Occipital lobe (tissue), 1 donor: ENCODE measurements at regions not wholly inside any gene's neighbourhood (a gene's known extent, or its start where the extent isn't known, plus 50 kb on each side); places are given as distances from the start of the nearest gene placed in this dataset.
"Not testable (repeated sequence)": the region's sequence is repeated elsewhere in the genome, so short reads cannot be mapped to it uniquely, and the experiment has no call there.

Source experiments
- DNase-seq: peaks from one replicate; lab custom pipeline; 2025; lab: John Stamatoyannopoulos, UW

DNA sequence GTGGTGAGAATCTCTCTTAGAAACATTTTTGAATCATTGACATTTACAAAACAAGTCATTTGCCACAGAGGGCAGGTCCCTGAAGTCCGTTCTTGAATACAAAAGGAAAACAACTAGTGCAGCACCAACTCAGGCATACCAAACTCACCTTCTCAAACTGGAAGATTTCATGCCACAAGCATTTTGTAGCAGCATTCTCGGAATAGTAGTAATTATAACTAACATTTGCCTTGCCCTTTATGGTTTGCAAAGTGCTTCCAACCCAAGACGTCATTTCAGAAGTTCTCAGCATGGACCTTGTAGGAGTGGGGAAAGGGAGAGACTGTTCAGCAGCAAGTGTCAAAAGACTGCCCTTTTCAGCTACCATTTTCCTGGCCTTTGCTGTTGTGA, 344.6 kb downstream of the RFC3 start:
- DNase-seq: no peak

DNA sequence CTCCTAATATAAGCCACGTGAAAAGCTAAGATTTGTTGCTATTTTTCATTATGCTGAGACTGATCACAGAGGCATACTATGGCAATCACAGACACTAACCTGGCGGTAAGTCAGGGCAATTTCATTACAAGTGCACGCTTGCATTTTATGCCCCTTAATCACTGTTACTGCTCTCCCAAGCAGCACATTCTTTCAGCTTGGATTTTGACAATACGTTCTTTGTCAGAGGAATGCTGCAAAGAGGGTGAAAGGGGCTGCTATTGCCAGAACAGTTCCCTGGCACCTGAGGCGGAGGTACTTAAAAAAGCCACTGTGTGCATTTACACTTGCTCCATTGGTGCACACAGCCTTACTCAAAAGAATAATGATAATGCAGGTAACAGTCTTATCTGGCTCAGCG, 346.6 kb downstream of the RFC3 start:
- no peak for DNase-seq

DNA sequence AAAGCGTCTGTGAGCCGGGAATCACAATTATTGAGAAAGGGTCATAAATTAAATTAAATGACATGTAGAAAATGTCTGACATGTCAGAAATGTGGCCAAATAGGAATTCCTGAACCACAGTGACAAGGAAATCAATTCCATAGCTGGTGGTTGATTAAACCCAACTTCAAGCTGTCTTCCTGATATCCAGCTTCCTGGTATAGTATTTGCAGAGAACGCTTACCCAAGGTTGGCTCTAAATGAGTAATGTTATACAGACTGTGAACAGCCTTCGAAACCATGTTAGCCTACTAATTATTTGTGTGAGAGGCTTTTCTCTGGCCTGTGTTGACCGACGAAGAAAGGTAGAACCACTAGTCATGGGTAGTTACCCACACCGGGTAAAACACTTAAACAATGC, 347.2 kb downstream of the RFC3 start:
- DNase-seq: no peak

DNA sequence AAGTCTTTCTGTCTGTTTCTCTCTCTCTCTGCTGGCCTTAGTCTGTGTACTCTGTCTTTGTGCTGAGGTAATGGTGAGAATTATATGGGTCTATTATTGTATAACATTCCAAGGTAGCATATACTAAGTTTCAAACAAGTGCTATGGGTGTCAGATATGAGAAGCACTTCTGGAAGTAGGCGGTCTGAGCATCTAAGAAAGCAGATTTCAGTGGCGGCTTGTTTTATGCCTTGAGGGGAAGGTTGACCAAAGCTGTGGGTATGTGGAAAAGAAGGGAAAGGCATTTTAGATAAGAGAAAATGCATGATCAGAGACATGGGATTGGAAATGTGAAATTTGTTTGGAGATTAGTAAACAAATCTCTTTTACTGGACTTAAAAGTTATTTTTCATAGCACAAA, 348.5 kb downstream of the RFC3 start:
- DNase-seq: no peak

DNA sequence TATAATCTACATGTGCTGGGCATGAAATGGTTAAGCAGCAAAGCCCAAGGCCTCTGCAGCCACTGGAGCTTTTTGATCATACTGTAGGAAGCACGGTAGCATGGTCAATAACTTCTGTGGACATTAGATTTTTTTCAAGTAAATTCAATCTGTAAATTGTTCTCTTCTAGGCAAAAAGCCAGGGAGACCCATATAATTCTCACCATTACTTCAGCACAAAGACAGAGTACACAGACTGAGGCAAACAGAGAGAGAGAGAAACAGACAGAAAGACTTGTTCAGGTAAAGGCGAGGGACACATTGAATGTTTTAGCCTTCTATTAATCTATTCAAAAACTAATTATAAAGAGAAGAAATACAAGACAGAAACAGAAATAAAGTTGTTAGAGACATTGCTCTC, 349.4 kb downstream of the RFC3 start:
- no peak for DNase-seq

DNA sequence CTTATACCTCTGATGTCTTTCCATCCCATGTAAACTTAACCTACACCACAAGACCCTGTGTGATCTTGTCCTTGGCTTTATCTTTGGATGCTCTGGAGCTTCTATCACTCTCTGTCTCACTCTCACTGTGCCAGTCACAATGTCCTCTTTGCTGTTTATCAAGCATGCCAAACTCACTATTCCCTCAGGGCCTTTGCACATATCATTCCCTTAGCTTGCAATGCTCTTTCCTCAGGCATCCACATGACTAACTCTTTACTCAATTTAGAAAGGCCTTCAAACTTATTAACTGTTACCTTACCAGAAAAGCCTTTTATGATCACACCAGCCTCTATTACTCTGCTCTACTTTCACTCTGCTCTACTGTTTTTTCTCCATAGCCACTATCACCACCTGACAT, 354.1 kb downstream of the RFC3 start:
- DNase-seq: no peak

DNA sequence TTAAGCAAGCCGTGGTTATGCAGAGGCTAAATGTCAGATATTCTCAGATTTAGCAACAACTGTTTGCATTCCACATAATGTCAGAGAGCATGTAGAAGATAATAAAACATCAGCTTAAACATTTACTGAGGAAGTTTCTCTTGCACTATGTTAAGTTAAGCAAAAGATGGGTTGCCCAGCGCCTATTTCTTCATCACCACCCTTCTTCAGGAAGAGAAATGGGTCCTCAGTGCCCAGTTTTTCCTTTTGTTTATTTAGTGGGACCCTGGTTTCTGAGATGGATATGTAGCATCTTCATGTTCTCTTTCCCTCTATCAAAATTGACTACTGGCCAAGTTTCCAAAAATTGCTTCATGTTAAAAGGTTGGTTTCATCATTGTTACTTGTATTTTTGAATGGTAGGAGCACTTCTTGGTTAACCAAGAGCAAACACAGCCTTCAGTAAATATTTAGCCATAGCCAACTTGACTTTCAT, 356.8 kb downstream of the RFC3 start:
- no peak for DNase-seq

DNA sequence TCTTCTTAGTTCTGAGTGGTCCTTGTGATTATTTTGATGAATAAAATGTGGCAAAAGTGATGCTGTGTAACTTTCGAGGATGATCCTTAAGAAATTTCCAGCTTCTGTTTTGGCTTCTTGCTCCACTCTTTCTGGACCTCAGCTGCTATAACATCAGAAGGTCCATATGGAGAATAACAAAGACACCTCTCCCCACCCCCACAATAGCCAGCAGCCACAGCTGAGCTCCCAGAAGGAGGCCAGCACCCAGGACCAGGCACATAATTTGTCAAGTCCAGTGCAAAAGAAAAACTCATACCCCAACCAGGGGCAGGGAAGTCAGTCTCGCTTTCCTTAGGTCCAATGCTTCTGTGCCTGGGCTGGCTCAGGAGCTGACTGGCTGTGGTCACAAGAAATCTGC, 357.6 kb downstream of the RFC3 start:
- no peak for DNase-seq

DNA sequence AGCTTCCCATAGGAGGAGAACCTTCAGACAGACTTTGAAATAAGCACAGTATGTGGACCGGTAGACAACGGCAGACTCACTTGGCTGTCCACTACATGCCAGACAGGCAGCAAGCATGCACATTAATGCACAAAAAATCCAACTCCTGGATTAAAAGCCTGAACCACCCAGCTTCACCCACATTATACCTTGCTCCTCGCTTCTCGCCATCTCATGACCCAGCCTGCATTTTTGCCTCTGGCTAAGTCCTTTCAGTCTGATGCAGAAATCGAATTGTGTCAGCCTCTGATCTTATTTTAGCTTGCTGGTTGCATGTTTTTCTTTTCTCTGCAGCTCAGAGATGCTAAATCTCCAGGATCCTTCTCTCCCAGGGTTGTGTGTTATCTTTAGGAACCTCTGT, 358.7 kb downstream of the RFC3 start:
- DNase-seq: peak; percentile 4

DNA sequence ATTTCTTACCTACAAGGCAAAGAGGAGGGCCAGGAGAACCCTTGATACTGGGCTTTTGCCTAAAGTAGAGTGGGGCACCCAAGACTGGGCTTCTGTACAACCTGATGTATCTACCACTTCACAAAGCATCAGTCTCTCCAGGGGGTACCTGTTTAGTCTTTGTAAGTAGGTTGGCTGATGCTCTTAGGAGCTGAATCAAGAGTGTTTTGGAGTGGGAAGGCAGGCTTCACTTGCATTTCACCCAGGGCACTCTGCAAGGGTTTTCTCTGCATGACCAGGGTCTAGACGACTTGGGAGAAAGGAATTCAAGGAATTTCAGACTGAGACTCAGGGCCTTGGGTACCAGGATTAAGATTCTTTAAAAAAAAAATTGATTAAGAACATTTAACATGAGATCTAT, 361.5 kb downstream of the RFC3 start:
- DNase-seq: no peak

DNA sequence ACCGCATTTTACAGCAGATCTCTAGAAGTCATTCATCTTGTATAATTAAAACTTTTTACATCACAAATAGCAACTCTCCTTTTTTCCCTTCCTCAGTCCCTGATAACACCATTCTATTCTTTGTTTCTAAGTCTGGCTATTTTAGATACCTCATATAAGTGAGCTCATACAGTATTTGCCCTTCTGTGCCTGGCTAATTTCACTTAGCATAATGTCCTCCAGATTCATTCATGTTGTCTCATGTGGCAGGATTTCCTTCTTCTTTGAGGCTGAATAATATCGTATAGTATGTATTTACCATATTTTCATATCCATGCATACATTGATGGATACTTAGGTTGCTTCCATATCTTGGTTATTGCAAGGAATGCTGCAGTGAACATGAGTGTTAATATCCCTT, 362.0 kb downstream of the RFC3 start:
- no peak for DNase-seq

DNA sequence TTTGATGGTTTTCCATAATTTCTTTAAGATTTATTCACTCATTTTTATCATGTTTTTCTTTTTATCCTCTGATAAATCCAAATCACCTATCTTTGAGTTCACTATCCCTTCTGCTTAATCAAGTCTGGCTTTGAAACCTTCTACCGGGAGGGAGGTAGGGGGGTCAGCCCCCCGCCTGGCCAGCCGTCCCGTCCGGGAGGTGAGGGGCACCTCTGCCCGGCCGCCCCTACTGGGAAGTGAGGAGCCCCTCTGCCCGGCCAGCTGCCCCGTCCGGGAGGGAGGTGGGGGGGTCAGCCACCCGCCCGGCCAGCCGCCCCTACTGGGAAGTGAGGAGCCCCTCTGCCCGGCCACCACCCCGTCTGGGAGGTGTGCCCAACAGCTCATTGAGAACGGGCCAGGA, 363.3 kb downstream of the RFC3 start:
- DNase-seq: not testable (repeated sequence)

DNA sequence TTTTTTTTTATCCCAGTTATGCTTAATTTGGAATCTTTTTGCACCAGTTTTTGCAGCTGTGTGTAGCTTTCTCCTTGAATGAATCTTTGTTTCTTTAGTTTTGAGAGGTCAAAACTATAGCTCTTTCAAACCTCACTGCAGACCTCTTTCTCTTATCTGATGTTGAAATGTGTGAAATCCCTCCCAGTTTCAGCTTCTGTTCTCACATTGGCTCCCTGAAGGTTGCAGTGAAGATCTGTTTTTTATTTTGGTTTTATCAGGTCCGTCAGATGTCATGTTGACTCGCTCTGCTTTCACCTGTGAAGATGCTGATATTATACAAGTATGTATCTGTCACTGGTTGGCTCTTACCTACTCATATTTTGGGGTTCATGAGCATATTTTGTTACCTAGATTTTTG, 372.0 kb downstream of the RFC3 start:
- DNase-seq: no peak

DNA sequence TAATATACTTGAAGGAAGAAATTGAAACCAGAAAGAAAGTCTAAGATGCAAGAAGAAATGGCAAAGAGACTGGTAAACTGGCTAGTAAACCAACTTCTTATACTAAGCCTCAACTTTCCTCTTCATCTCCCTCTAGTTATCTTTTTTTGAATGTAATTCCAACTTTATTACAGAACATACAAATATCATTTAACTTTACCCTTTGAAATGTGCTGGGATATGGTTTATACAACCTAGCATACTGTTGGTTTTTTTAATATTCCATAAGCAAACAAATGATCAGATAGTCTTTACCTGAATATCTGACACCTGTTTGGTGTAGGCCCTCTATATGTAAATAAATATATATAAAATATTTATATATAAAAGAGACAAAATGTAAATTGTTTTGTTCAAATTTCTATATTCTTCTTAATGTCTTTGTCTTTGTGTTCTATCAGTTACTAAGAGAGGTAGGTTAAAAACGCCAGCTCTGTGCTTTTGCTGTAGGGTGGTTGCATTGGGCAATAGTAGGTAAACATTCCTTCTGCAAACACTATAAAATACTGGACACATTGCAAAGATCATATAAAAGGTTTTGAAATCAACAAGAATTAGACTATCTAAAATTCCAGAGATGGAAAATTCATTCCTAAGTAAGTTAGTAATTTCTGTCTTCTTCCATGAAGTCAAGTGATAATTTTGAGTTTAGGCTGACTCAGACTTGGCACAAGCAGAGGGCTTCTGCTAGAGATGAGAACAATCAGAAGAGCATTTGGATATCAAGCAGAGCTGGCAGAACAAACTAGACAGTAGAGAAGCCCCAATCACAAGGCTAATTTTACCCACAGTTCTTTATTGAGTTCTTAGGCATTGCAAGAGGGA, 383.3 kb downstream of the RFC3 start:
- peak; percentile 10 for DNase-seq

DNA sequence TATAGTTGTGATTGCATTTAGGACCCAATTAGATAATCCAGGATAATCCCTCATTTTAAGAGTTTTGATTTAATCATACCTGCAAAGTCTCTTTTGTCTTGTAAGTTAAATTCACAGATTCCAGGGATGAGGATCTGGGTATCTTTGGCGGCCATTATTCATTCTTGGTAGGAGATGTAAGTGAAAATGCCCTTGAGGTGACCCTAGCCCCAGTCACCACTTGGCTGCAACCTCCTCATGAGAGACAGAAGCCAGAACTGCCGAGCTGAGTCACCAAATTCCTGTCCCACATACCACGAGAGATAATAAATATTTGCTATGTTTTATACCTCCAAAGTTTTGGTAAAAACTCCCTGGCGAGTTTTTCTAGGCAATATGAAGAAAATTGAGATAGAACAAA, 389.4 kb downstream of the RFC3 start:
- no peak for DNase-seq

DNA sequence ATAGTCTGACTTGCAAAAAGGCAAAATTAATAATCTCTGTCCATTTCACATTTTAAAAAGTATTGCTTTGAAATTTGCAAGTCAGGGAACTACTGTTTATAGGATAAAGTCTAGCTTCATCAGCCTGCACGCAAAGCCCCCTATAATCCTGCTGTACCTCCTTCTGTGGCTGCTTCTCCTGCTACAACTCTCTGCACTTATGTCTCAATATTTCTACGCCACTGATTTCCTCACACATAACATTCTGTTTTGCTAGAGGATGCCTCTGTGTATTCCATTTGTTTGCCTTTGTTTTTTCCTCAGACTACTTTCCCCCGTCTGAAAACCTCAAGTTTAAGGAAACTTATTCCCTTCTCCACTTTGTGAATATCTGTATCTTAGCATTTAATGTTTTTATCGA, 389.9 kb downstream of the RFC3 start:
- no peak for DNase-seq

DNA sequence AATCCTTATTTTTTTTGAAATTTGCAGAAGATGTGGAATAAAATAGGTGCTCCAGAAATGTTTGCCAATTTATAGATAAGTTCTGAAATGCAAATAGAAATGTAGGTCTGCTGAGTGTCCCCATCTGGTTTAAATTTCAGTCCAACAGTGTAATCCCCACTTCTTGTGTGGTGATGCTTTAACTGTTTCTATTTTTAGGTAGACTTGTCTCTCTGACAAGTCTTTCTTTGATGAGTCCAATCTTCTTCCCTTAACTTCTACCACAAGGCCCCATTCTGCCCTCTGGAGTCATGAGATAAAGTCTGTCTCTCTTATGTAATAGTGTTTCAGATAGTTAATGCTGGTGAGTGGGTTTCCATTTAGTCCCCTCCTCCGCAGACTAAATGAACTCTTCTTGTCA, 390.4 kb downstream of the RFC3 start:
- no peak for DNase-seq

DNA sequence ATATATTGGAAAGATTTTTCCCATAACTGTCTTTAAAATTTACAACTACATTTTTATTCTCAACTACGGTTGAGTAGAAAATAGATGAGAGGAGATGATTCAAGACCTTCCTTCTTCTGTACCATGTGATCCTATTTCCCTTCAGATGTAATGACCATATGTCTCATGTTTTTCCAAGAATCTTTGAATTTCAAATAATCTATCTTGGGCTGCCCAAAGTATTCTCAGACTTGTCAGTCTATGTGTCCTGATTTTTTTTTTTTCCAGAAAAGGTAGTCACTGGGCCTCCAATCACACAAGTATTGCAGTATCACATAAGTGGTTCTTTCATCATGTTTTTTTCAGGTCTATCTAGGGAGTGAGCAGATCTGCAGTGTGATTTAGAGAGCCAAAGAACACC, 392.4 kb downstream of the RFC3 start:
- no peak for DNase-seq

DNA sequence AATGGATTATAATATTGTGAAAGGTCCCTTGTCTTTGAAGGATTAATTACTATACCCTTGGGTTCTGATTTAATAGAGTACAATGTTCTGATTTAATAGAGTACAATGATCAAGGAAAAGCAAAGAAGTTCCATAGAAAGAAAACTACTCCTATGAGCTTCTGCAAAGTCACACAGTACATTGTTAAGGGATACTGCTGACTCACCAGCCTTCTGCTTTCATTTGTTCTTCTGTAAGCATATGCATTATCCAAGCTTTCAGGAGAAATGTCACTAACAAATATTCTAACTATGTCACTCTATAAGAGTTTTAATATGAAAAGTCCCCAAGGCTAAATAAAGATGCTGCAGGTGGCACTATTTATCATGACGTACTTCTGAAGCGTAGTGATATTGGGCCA, 396.7 kb downstream of the RFC3 start:
- DNase-seq: no peak

DNA sequence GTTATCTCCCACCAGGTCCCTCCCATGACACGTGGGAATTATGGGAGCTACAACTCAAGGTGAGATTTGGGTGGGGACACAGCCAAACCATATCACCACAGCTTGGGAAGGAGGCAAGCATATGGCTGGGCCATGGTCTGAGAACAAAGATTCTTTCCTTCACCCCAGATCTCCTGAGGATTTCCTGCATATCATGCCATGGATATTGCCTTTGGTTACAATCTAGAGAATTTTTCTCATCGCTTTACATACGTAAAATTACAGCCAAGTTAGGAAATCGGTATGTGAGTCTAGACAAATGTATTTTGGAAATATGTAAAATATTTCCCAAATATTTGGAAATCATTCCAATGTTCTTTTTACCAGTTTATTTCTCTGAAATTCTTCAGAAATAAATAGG, 398.3 kb downstream of the RFC3 start:
- no peak for DNase-seq

DNA sequence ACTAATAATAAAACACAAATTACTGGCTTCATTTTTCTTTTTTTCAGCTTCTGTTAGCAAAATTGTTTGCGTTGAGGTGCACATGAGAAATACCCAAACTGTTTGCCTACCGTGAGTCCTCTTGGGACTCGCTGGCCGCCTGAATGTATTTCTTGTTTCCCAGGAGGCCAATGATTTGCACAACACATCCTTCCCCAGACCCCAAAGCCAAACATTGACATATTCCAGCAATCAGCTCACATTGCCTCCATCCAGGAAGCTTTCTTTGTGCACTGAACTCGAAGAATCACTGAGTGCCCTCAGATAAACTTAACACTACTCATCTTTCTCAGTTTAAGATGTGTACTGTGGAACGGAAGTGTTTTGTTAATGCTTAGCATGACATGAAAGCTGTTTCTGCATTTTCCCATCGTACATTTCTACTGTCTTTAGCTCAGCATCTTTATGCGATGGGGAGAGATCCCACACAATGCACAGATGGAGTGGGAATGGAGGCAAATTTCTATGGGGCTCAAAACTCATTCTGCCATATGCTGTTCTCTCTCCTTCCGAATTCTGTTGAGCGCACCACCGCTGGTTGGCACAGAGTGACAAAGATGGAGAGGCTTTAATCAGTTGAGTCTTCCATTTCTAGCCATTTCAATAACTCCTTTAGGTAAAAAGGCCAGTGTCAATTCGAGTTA, 399.5 kb downstream of the RFC3 start:
- no peak for DNase-seq

DNA sequence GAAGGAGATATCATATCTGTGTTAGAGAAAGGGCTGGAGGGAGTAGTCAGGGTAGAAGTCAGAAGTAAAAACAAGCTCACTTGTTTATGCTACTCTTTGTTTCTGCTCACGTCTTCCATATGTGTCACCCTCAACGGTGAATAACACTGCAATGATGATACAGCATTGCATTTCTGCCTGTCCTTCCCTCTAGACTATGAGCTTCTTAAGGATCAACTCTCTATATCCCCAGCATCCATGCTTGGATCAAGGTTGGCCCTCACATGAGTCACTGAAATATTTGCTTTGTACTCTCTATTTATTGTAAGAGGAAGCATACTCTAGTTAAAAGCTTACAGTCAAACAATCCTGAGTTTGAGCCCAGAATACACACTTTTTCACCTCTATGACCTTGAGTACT, 406.0 kb downstream of the RFC3 start:
- no peak for DNase-seq

DNA sequence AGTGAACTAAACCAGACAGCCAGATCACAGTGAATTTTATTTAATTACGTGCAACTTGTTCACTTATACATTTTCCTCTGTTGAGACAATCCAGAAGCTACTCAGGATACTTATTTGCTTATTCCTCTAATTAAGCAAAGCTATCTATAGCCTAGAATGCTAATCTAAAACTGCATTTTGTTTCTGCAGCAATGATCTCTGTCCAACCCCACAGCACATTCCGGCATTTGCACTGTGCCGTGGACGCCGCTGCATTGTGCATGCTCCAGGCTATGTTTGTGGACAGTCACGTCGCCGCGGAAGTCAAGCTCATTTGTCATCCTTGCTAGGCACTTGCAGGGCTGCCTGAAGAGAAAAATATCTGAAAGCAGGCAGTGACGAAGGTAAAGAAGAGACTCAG, 406.9 kb downstream of the RFC3 start:
- no peak for DNase-seq
